Transverse colon (tissue), 4 donors: ENCODE measurements at regions not wholly inside any gene's neighbourhood (a gene's known extent, or its start where the extent isn't known, plus 50 kb on each side); places are given as distances from the start of the nearest gene placed in this dataset.

Experiments used
- EP300 ChIP-seq: sonication (generic); formaldehyde crosslinking; IDR thresholded peaks from one replicate; pipeline ENCODE4 v1.6.1; 2017; ENCODE audit warnings: antibody characterized with exemption, low read depth
- POLR2A ChIP-seq: fragments of 450-650 bp; IDR thresholded peaks from one replicate; pipeline ENCODE4 v1.6.1; 2016; ENCODE audit warnings: antibody characterized with exemption, mild to moderate bottlenecking, moderate library complexity
- POLR2AphosphoS5 ChIP-seq, 3 donors: sonication (generic); formaldehyde crosslinking; IDR thresholded peaks; one replicate each; pipeline ENCODE4 v1.6.1; 2016; ENCODE audit warnings: antibody characterized with exemption in 3 of 3
- TF ChIP-seq, protein P1 (sequence below), 5 experiments: fragments of 200-600 bp in 3 of 5; fragments of 450-650 bp in 2 of 5; sonication (generic) in 3 of 5; IDR thresholded peaks; 1 replicate in 2 of 5; 2 replicates in 3 of 5; pipeline ENCODE4 v1.5.1; 2016 to 2017; ENCODE audit warnings: antibody characterized with exemption in 5 of 5, inconsistent platforms in 3 of 5, mild to moderate bottlenecking in 2 of 5, moderate library complexity in 1 of 5

DNA sequence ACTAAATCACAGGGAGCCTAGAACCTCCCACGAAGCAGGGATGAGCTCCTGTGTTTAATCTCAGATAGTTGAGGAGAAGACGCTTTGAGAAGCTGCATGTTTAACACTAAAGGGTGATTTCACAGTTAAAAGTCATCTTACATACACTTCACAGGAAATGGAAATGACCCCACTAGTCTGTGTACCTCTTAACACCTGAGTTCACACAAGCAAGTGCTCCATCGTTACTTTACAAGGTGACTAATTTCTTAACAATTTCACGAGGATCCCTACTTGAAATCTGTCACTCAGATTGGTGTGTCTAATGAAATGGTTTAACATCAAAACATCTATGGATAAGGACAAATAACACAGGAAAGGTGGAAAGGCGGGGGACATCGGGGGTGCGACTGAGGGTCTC, 93.8 kb upstream of the RPS6KA2 start:
- TF ChIP-seq, protein P1, sequence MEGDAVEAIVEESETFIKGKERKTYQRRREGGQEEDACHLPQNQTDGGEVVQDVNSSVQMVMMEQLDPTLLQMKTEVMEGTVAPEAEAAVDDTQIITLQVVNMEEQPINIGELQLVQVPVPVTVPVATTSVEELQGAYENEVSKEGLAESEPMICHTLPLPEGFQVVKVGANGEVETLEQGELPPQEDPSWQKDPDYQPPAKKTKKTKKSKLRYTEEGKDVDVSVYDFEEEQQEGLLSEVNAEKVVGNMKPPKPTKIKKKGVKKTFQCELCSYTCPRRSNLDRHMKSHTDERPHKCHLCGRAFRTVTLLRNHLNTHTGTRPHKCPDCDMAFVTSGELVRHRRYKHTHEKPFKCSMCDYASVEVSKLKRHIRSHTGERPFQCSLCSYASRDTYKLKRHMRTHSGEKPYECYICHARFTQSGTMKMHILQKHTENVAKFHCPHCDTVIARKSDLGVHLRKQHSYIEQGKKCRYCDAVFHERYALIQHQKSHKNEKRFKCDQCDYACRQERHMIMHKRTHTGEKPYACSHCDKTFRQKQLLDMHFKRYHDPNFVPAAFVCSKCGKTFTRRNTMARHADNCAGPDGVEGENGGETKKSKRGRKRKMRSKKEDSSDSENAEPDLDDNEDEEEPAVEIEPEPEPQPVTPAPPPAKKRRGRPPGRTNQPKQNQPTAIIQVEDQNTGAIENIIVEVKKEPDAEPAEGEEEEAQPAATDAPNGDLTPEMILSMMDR (IDR thresholded peaks at IDR 0.05): no peak
- TF ChIP-seq POLR2A (no peak), EP300 (no peak), POLR2AphosphoS5 (IDR thresholded peaks at IDR 0.05) (no peak)
